Stimulated activated CD4-positive, alpha-beta T cell treated with anti-CD3 and anti-CD28 coated beads, Interleukin-15, amount 100 ng/mL, for 48 hours (primary cell): ENCODE measurements at regions not wholly inside any gene's neighbourhood (a gene's known extent, or its start where the extent isn't known, plus 50 kb on each side); places are given as distances from the start of the nearest gene placed in this dataset.
"Not testable (repeated sequence)": the region's sequence is repeated elsewhere in the genome, so short reads cannot be mapped to it uniquely, and the experiment has no call there.

Experiments used
- DNase-seq, 2 donors: peaks; one replicate each; pipeline ENCODE4 v3.0.0-alpha.2; 2020; ENCODE audit warnings: low read depth in 2 of 2

DNA sequence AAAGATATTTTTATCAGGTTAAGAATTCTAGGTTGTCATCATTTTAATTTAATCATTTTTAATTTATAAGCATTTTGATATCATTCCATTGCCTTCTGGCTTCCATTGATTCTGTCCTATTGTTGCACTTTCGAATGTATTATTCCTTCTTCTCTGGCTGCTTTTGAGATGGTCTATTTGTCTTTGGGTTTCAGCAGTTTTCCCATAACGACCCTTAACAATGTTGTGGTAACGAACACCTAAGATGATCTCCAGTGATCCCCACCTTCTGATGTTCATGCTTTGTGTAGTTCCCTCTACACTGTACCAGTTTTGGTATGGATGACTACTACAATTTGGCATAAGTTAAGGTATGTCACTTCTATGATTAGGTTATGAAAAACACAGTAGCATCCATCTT lies 59.9 kb downstream of the MINAR1 start:
- DNase-seq = no peak

DNA sequence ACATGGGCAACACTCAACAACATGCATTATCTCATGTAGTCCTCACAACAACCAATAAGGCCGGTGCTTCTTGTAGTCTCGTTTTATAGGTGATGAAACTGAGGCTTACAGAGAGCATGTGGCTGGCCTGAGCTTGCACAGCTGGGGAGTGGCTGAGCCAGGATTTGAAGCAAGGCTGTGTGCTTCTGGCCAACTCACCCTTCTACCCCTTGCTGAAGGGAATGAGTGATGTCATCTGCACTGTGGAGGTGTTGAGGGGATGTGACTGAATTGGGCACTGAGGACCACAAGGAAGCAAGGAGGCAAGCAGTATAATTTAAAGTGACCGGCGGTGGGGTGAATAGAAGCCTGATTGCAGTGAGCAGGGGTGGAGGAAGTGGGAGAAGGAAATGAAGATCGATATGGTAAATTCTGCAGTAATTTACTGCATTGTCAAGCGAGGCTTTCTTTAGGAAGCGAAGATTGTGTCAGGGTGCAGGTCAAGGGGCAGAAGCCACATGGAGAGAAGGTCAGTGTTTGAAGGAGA lies 62.3 kb downstream of the MINAR1 start:
- DNase-seq = no peak

DNA sequence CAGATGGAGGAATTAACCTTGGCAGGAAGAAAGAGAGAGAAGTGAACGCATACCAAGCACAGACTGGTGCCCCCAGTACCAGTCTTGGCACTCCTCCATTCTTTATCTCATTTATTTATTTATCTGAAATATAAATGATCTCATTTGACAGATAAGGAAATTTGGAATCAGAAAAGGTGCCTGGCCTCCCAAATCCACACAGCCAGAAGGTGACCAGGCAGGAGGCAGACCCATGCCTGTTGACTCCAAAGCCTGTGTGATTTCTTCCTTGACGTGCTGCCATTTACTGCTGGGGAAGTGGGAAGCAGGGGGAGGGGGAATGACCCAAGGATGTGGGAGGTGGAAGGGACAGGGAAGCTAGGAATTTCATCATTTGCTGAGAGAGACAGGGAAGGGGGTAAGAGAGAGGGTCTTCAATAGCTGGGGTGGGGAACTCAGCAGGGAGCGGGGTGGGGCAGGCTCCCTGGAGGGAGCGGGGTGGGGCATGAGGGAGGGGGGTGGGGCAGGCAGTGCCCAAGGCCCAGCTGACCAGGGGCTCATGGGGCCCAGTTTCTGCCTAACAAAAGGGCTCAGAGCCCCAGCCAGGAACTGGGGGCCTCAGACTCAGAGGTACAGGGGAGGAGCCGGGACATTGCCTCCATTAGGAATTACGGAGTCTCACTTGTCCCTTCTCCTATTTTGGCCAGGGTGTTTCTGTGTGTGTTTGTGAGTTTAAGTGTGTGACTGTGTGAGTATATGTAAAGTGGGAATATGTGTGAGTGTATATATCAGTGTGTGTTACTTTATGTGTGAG lies 63.0 kb downstream of the MINAR1 start:
- DNase-seq = no peak

DNA sequence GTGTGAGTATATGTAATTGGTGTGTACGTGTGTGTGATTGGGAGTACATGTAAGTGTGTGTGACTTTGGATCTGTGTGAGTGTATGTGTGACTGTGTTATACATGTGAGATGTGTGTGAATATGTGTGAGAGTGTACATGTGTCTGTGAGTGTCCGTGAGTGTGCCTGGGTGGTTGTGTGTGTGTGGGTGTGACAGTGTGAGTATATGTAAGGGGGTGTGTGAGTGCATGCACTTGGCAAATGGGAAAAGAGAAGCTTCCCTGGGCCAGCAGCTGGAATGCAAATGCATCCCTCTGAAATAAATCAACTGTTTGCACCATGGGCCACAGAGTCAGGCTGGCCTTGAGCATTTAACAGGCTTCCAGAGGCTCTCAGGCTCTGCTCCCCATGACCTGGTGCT lies 63.6 kb downstream of the MINAR1 start:
- no peak for DNase-seq

DNA sequence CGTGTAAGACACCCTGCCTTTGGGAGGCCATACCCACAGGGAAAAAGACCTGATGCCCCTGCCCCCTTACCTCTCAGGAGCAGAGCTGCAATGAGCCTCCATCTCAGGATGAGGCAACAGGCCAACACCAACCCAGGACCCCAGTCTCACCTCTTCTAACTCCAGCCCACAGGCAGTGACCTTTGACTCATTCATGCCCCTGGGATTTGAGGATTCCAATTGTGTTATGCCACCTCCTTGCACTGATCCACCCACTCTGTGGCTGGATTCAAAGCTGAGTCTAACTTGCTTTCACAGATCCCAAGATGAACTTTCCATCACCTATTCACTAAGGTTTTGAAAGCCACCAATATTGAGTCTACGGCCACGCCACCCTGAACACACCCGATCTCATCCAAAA lies 64.7 kb downstream of the MINAR1 start:
- no peak for DNase-seq

DNA sequence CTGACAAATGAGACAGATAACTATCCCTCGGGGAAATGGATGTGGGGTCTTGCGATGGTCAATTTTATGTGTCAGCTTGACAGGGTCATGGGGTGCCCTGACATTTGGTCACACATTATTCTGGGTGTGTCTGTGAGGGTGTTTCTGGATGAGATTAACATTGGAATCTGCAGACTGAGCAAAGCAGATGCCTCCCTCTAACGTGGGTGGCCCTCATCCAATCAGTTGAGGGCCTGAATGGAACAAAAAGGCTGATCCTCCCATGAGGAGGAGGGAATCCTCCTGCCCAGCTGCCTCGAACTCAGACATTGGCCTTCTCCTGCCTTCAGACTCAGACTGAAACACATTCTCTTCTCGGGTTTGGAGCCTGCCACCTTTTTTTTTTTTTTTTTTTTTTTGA lies 69.0 kb downstream of the MINAR1 start:
- DNase-seq = no peak

DNA sequence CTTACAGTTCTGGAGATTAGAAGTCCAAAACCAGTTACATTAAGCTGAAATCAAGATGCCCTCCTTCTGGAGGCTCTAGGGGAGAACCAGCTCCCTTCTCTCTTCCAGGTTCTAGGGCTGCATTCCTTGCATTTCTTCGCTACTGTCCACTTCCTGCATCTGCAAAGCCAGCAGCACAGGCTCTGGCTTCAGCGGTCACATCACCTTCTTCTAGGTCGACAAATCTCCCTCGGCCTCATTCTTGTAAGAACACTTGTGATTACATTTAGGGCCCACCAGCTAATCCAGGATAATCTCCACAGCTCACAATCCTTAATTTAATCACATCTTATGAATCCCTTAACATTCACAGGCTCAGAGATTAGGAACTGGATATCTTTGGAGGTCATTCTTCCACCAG lies 73.8 kb downstream of the MINAR1 start:
- DNase-seq = no peak

DNA sequence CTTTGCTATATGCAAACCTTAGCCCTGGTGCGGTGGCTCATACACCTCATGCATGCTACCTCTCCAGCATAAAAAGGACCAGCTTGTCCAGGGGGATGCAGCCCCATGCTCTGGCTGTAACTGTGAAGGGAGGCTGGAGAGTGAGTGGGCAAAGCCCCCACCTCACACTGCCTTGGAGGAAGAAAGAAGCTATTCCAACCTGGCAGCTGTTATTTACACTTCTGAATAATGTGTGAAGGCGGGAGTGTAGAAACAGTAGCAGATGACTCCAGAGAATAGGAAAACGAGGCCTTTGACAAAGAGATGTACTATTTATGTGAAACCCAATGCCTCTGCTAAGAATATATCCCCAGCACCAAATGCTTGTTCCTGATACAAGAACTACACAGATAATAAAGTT lies 80.7 kb downstream of the MINAR1 start:
- not testable (repeated sequence) for DNase-seq

DNA sequence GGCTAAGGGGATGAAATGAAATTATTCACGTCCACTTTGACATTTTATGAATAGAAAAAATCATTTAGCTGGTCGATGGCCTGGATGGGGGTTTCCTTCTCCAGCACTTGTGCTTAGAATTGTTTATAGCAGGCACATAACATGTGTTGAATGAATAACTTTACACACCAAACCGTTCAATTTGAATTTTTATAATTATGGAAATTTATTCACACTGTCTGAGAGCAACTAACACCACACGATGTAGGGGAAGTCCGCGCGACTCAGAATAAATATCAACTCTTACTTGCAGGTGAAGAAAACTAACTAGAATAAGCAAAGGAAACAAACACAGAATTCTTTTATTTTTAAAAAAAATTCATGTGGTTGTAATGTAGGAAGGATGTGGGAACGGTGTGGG lies 81.3 kb downstream of the MINAR1 start:
- no peak for DNase-seq

DNA sequence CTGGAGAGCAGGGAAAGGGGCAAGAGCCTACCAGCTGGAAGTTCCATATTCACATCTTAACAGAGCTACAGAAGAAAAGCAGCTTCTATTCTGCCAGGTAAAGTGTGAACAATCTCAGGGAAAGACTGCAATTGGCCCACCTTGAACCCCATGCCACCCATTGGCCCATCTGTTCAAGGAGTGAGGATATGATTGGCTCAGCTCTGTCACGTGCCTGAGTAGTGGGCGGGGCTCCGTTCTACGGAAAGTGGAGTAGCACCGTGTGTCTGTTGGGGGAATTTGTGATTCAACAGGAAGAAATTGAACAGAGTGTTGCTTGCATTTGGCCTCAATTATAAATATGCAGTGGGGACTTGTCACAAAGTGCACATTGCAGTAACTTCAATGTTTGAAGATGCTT lies 81.8 kb downstream of the MINAR1 start:
- DNase-seq = no peak

DNA sequence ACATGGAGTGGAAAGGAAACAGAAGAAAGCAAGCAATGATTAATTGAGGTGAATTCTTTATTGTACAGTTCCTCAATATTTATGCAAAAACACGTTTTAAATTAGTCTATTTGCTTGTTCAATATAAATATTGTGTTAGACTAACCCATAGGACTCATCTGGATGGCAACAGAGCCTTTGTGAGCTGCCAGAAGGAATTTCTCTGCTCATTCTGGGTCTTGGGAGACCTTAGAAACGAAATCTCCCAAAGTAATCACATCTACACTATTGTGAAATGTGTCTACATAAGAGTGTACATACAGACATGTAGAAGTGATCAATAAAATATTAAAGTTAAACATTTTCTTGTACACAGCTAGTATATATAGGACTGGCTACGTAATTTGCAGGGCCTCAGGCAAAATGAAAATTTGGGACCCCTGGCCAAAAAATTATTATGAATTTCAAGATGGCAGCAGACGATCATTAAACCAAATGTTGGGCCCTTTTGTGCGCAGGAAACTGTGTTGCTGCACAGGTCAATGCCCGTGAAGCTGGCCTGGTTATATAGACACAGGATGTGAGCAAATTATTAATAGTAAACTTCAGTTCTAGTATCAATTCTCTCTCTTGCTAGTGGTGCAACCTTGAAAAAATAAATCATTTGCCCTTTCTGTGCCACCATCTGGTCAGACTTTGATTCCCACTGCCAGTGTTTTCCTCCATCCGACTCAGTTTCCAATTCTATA lies 83.3 kb downstream of the MINAR1 start:
- no peak for DNase-seq

DNA sequence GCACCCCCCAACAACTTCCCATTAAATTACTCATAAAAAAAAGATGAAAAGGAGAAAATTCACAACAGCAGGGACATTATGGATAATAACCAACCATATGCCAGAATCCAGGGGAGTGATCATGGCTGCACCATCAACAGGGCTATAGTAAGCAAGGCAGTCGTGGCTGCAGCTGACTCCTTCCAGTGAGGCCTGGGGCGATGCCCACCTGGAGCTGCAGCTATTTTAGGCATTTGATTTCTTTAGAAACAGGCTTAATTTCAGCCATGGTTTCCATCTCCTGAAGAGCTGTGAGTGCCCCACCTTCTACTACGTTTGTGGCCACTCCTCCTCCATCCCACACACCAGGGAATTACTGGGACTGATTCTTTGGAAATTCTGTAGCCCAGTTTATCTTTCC lies 84.0 kb downstream of the MINAR1 start:
- DNase-seq = no peak

DNA sequence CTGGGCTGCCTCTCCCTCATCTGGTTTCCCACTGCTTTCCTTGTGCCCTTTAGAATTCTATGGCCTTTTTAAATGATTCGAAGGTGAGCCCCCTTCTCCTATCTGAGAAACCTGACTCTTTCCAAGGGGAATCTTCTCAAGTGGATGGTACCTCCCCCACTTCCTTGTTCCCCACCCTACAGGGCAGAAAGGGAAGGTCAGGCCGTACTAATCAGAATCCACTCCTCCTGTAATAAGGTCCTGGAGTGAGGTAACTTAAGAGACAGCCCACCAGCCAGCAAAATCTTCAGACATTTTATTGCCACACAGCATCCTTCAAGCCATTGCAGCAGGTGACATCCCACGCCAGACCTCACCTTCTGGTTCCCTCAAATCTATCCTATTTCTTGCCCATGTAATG lies 84.5 kb downstream of the MINAR1 start:
- DNase-seq = no peak

DNA sequence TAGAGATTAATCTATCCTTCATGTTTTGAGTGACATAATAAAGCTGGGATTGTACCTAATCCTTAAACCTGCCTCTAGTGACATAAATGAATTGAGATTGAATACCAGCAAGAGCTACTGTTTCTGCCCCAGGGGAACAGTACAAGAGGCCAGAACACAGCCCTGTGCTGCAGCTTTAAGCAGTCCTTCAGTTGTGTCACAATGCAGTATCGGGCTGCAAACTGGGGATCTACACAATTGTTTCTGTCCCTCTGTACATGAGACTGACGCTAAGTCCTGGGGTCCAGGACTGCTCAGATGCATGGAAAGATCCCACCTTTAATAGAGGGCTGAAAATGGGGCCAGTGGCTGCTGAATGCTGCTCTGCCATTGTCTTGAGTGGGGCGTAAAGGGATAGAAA lies 87.5 kb downstream of the MINAR1 start:
- no peak for DNase-seq

DNA sequence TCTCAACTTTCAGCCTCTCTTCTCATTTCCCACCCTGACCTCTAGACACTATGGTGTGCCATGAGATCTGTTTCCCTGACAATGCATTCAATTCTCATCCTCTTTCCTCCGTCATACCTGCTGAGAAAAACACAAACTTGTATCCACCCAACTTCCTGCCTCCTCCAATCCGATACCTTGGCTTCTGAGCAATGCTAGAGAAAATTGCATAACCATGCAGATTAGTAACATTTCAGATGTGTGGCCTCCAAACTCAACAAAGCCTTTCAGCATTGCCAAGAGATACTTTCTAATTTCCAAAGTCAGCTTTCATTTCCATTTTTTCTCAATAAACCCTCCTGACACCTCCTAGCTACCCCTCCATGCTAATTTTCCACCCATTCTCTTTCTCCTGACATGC lies 88.5 kb downstream of the MINAR1 start:
- DNase-seq = no peak

DNA sequence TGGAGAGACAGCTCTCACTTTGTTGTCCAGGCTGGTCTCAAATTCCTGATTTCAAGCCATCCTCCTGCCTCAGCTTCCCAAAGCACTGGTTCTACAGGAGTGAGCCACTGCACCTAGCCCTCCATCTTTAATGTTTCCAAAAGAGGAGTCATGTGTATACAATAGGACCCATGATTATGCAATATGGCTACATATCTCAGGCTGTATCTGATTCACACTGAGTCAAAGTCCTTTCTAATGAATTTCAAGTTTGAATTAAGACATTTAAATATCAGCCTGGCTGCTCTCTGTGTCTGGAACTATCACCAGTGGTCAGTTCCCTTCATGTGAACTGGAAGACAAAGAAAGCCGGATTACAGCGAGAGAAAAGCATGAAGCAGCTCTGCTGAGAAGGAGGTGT lies 90.5 kb downstream of the MINAR1 start:
- no peak for DNase-seq

DNA sequence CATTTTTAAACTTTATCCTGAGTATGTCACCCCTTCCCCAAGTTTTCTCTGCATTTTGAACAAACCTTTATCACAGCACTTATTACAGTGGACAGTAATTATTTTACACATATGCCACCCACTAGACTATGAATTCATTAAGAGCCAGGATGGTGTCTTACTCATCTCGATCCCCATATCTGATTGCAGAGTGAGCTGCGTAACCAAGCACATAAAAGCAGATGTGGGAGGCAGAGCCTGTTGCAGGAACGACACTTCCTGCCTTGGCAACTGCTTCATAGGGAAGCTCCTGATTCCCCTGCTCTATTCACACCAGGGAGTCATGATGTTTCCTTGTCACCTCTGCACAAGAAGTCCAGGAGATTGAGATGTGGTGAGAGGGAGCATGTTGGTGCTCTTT lies 91.1 kb downstream of the MINAR1 start:
- DNase-seq = no peak

DNA sequence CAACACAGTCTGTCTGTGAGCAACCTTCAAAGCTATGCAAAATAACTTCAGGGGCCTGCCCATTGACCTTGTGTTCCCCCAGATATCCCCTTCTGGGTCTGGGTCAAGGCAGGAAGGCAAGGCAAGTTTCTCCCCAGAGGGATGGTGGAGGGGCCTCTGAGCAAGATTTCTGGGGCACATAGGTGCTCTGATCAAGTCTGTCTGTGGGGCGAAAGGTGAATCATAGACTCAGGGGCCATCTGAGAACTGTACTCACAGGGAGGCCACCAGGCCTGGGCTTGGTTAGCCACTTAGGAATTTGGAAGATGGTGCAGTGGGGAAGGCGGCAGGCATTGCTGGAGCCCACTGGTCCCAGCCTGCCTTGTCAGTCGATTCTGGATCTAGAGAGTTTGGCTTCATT lies 92.4 kb downstream of the MINAR1 start:
- DNase-seq = no peak

DNA sequence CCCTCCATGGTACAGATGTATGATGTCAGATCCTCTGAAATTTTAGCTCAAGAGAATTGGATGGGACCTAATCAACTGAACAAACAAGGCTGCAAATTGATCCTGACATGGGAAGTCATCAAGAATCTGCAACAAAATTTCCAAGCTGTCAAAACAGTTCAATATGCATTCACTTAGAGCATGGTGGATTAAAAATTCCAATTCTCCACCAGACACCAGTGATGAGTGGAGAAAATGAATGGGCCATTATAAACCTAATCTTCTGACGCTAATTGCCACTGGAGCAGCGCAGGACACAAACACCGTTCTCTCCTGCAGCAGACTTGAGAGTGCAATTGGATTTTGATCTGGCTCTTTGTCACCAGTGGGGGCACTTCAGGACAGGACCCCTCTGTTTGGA lies 94.2 kb downstream of the MINAR1 start:
- DNase-seq = no peak

DNA sequence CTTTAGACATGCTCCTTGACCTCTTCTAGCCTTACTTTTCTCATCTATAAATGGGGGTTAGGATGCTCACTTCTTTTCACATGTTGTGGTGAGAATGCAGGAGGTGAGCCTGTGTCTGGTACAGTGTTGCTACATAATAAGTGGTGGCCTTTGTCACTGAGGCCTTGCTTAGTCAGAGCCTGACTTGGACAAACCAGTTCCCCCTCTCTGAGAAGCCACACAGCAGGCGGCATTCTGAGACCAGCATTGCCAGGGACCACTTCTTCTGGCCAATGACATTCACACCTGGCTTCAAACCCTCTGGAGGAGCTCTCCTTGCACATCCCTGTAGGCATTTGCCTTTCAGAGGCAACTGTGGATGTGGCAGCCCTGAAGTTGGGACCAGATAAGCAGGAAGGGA lies 95.7 kb downstream of the MINAR1 start:
- DNase-seq = no peak

DNA sequence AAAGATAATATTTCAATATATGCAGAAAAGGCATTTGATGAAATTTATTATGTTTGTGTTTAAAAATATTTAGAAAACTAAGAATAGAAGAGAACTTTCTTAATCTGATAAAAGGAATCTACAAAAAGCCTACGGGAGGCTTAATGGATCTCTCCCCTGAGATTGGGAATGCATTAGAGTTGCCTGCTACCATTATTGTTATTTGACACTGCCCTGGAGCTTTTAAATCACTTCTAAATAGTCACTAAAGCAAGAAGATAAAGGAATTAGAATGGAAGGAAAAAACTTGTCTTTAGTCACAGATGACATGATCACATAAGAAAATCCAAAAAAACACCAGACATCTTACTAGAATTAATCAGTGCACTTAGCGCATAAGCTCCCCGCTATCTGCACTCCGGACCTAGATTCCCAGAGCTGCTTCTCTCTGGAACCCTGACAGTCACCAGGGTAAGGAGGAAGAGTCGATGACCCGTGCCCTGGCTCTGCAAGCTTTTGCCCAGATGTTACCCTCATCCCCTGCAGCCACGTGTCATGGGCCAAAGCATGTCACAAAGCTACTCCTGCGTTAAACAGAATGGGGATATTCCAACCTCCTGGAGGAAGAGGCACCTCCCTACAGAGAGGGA lies 97.1 kb downstream of the MINAR1 start:
- no peak for DNase-seq

DNA sequence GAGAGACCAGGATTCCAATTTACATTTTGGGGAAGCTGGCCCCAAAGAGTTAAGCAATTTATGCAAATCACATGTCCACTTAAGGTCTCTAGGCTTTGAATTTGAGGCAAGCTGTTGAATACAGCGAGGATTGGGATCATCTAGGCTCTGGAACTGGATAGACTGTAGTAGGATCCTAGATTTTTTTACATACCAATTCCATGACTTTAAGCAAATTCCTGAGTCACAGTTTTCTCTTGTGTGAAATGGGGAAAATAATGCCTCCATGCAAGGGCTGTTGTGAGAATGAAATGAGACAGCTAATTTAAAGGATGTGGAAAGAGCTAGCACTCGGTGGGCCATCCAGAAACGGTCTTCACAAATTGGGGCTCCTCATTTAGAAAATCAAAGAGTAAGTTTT lies 103.4 kb downstream of the MINAR1 start:
- no peak for DNase-seq

DNA sequence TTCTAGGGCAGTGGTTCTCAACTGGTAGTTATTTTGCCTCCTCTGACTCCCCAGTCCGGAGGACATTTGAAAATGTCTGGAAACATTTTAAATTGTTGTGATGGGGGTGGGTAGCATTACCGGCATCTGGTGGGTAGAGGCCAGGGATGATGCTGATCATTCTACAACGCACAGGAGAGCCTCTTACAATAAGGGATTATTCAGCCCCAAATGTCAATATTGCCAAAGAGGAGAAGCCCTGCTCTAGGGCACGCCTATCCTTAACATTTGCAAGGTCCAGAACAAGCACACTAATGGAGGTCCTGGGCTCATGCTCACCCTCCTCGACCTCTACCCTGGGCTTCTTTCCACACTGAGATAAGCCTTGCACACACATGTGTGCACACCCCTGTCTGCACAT lies 106.4 kb downstream of the MINAR1 start:
- DNase-seq = no peak
